Superior temporal gyrus (tissue), 1 donor: ENCODE measurements at regions not wholly inside any gene's neighbourhood (a gene's known extent, or its start where the extent isn't known, plus 50 kb on each side); places are given as distances from the start of the nearest gene placed in this dataset.
"Not testable (repeated sequence)": the region's sequence is repeated elsewhere in the genome, so short reads cannot be mapped to it uniquely, and the experiment has no call there.

Experiments
- DNase-seq: peaks from one replicate; pipeline ENCODE4 v3.0.0-alpha.2; 2016; ENCODE audit errors: extremely low spot score

GRCh38 chr4:138501614-138502013 is 259.5 kb upstream of the SLC7A11 start:
- no peak for DNase-seq

- no peak for DNase-seq
Observed at GRCh38 chr4:138500869-138501268, 258.7 kb upstream of the SLC7A11 start.

GRCh38 chr4:138499627-138500026 is 257.5 kb upstream of the SLC7A11 start:
- DNase-seq, result no peak

- no peak for DNase-seq
Observed at GRCh38 chr4:138494931-138495330, 252.8 kb upstream of the SLC7A11 start.

- DNase-seq, result no peak
Observed at GRCh38 chr4:138494116-138494515, 252.0 kb upstream of the SLC7A11 start.

- no peak for DNase-seq
Observed at GRCh38 chr4:138492176-138492575, 250.0 kb upstream of the SLC7A11 start.

GRCh38 chr4:138488533-138488932 is 246.4 kb upstream of the SLC7A11 start:
- DNase-seq, result no peak

- DNase-seq, result no peak
Observed at GRCh38 chr4:138487670-138488069, 245.5 kb upstream of the SLC7A11 start.

- no peak for DNase-seq
Observed at GRCh38 chr4:138487230-138487629, 245.1 kb upstream of the SLC7A11 start.

- no peak for DNase-seq
Observed at GRCh38 chr4:138485498-138485897, 243.3 kb upstream of the SLC7A11 start.

- no peak for DNase-seq
Observed at GRCh38 chr4:138475116-138475515, 233.0 kb upstream of the SLC7A11 start.

GRCh38 chr4:138473339-138473738 is 231.2 kb upstream of the SLC7A11 start:
- no peak for DNase-seq

- no peak for DNase-seq
Observed at GRCh38 chr4:138460477-138461414, 218.6 kb upstream of the SLC7A11 start.

- no peak for DNase-seq
Observed at GRCh38 chr4:138458751-138459150, 216.6 kb upstream of the SLC7A11 start.

GRCh38 chr4:138456349-138456748 is 214.2 kb upstream of the SLC7A11 start:
- DNase-seq, result not testable (repeated sequence)

- no peak for DNase-seq
Observed at GRCh38 chr4:138455097-138455496, 212.9 kb upstream of the SLC7A11 start.

GRCh38 chr4:138452826-138453225 is 210.7 kb upstream of the SLC7A11 start:
- DNase-seq, result no peak

- DNase-seq, result no peak
Observed at GRCh38 chr4:138451276-138451663, 209.1 kb upstream of the SLC7A11 start.

GRCh38 chr4:138450546-138451275 is 208.6 kb upstream of the SLC7A11 start:
- DNase-seq, result no peak

GRCh38 chr4:138449938-138450337 is 207.8 kb upstream of the SLC7A11 start:
- no peak for DNase-seq

- no peak for DNase-seq
Observed at GRCh38 chr4:138448169-138448568, 206.0 kb upstream of the SLC7A11 start.

GRCh38 chr4:138446456-138446855 is 204.3 kb upstream of the SLC7A11 start:
- no peak for DNase-seq

- DNase-seq, result no peak
Observed at GRCh38 chr4:138445098-138445497, 202.9 kb upstream of the SLC7A11 start.
